ENCODE measurements at regions not wholly inside any gene's neighbourhood (a gene's known extent, or its start where the extent isn't known, plus 50 kb on each side); places are given as distances from the start of the nearest gene placed in this dataset.

GRCh38 chr11:91421641-91422040 lies 803.0 kb upstream of the FAT3 start:
- Histone ChIP-seq H3K36me3 (ENCODE audit: low read depth, low read length) (no peaks in the 10 kb centered on the region), H3K9ac (ENCODE audit: low read length) (no peak overlapping the region), H4K20me1 (ENCODE audit: low read length) (no peaks in the 10 kb centered on the region), H3K79me2 (ENCODE audit: low read length) (no peaks in the 10 kb centered on the region), H3K9me3 (ENCODE audit: low read length) (no peaks in the 10 kb centered on the region), H3K4me2 (ENCODE audit: low read length) (no peak overlapping the region), H2AFZ (ENCODE audit: low read length) (peak overlapping the region; percentile 33; the same call in 1 of the 2 replicates), H3K4me1 (ENCODE audit: insufficient read depth, low read length) (no peaks in the 10 kb centered on the region), H3K4me3 (ENCODE audit: low read length) (no peak overlapping the region), H3F3A (ENCODE audit: low read length, unreplicated experiment) (no peaks in the 10 kb centered on the region), H3K9me2 (replicated peaks; ENCODE audit: low read length) (no peaks in the 10 kb centered on the region), H3K27ac (ENCODE audit: low read length) (no peak overlapping the region), H3K27me3 (ENCODE audit: low read length) (no peaks in the 10 kb centered on the region)
- DNase-seq (no peak), ATAC-seq (no peak)
- intact Hi-C loops (cut with micrococcal nuclease) = no loop called here
- TF ChIP-seq EZH2phosphoT487 (IDR thresholded peaks at IDR 0.05; ENCODE audit: borderline replicate concordance, low read length) = no peak
- no peak for TF ChIP-seq EZH2 (IDR thresholded peaks at IDR 0.05; ENCODE audit: low read length, unreplicated experiment)
- no peak for TF ChIP-seq CTCF (conservative IDR thresholded peaks at IDR 0.05; ENCODE audit: low read depth, low read length)
- POLR2A ChIA-PET (ENCODE audit: unreplicated experiment) = no interaction called here
- CTCF ChIA-PET = no interaction called here
- no TSS peak for BruUV-seq (replicated peaks)

GRCh38 chr11:91407842-91408241 lies 816.8 kb upstream of the FAT3 start:
- no peak overlapping the region for H3K4me2 ChIP-seq (ENCODE audit: low read length)
- no peaks in the 10 kb centered on the region for H3K27me3 ChIP-seq (ENCODE audit: low read length)
- H3K9me2 ChIP-seq (replicated peaks; ENCODE audit: low read length) = no peaks in the 10 kb centered on the region
- ATAC-seq = no peak
- DNase-seq = no peak
- H2AFZ ChIP-seq (ENCODE audit: low read length) = no peak overlapping the region
- intact Hi-C loops (cut with micrococcal nuclease) = no loop called here
- H3K4me1 ChIP-seq (ENCODE audit: insufficient read depth, low read length) = no peaks in the 10 kb centered on the region
- no peaks in the 10 kb centered on the region for H3K9me3 ChIP-seq (ENCODE audit: low read length)
- ChIA-PET POLR2A (ENCODE audit: unreplicated experiment) (no interaction called here), CTCF (no interaction called here)
- H3K79me2 ChIP-seq (ENCODE audit: low read length) = no peaks in the 10 kb centered on the region
- H3K9ac ChIP-seq (ENCODE audit: low read length) = no peak overlapping the region
- TF ChIP-seq EZH2 (IDR thresholded peaks at IDR 0.05; ENCODE audit: low read length, unreplicated experiment) (no peak), EZH2phosphoT487 (IDR thresholded peaks at IDR 0.05; ENCODE audit: borderline replicate concordance, low read length) (no peak), CTCF (conservative IDR thresholded peaks at IDR 0.05; ENCODE audit: low read depth, low read length) (no peak)
- H3F3A ChIP-seq (ENCODE audit: low read length, unreplicated experiment) = no peaks in the 10 kb centered on the region
- H3K4me3 ChIP-seq (ENCODE audit: low read length) = no peak overlapping the region
- H4K20me1 ChIP-seq (ENCODE audit: low read length) = no peaks in the 10 kb centered on the region
- no peak overlapping the region for H3K27ac ChIP-seq (ENCODE audit: low read length)
- no TSS peak for BruUV-seq (replicated peaks)
- no peaks in the 10 kb centered on the region for H3K36me3 ChIP-seq (ENCODE audit: low read depth, low read length)

- H3K27ac ChIP-seq (ENCODE audit: low read length) = no peak overlapping the region
- no TSS peak for BruUV-seq (replicated peaks)
- ATAC-seq = no peak
These were observed 818.6 kb upstream of the FAT3 start for GRCh38 chr11:91406009-91406408.

More at GRCh38 chr11:91406009-91406408, 818.6 kb upstream of the FAT3 start:
- H3K9ac ChIP-seq (ENCODE audit: low read length) = no peak overlapping the region
- TF ChIP-seq CTCF (conservative IDR thresholded peaks at IDR 0.05; ENCODE audit: low read depth, low read length) (no peak), EZH2phosphoT487 (IDR thresholded peaks at IDR 0.05; ENCODE audit: borderline replicate concordance, low read length) (no peak), EZH2 (IDR thresholded peaks at IDR 0.05; ENCODE audit: low read length, unreplicated experiment) (no peak)
- CTCF ChIA-PET = no interaction called here
- H4K20me1 ChIP-seq (ENCODE audit: low read length) = no peaks in the 10 kb centered on the region
- POLR2A ChIA-PET (ENCODE audit: unreplicated experiment) = no interaction called here
- intact Hi-C loops (cut with micrococcal nuclease) = no loop called here
- no peaks in the 10 kb centered on the region for H3K79me2 ChIP-seq (ENCODE audit: low read length)
- H2AFZ ChIP-seq (ENCODE audit: low read length) = no peak overlapping the region
- H3K9me3 ChIP-seq (ENCODE audit: low read length) = no peaks in the 10 kb centered on the region
- DNase-seq = no peak
- H3F3A ChIP-seq (ENCODE audit: low read length, unreplicated experiment) = no peaks in the 10 kb centered on the region
- H3K4me2 ChIP-seq (ENCODE audit: low read length) = no peak overlapping the region
- H3K4me3 ChIP-seq (ENCODE audit: low read length) = no peak overlapping the region
- H3K4me1 ChIP-seq (ENCODE audit: insufficient read depth, low read length) = no peaks in the 10 kb centered on the region
- no peaks in the 10 kb centered on the region for H3K27me3 ChIP-seq (ENCODE audit: low read length)
- no peaks in the 10 kb centered on the region for H3K9me2 ChIP-seq (replicated peaks; ENCODE audit: low read length)
- H3K36me3 ChIP-seq (ENCODE audit: low read depth, low read length) = no peaks in the 10 kb centered on the region
